ENCODE measurements at regions not wholly inside any gene's neighbourhood (a gene's known extent, or its start where the extent isn't known, plus 50 kb on each side); places are given as distances from the start of the nearest gene placed in this dataset.

- Histone ChIP-seq H3K27me3 (ENCODE audit: control insufficient read depth, insufficient read depth, low read length) (no peaks in the 10 kb centered on the region), H3K9ac (ENCODE audit: low read length) (no peak overlapping the region), H3K9me3 (ENCODE audit: control insufficient read depth, low read length) (no peaks in the 10 kb centered on the region), H3K36me3 (ENCODE audit: control insufficient read depth, insufficient read depth, low read length) (no peaks in the 10 kb centered on the region), H3K4me3 (ENCODE audit: low read length) (no peak overlapping the region), H3K4me1 (ENCODE audit: control insufficient read depth, insufficient read depth, low read length) (peaks cover 6% of the 10 kb centered on the region)
Observed at GRCh38 chr5:2010940-2011339, 128.2 kb upstream of the IRX4 start.

GRCh38 chr5:2009986-2010914, 127.5 kb upstream of the IRX4 start:
- no peak overlapping the region for H3K9ac ChIP-seq (ENCODE audit: low read length)
- no peaks in the 10 kb centered on the region for H3K27me3 ChIP-seq (ENCODE audit: control insufficient read depth, insufficient read depth, low read length)
- no peaks in the 10 kb centered on the region for H3K36me3 ChIP-seq (ENCODE audit: control insufficient read depth, insufficient read depth, low read length)
- no peak overlapping the region for H3K4me3 ChIP-seq (ENCODE audit: low read length)
- no peaks in the 10 kb centered on the region for H3K9me3 ChIP-seq (ENCODE audit: control insufficient read depth, low read length)
- H3K4me1 ChIP-seq (ENCODE audit: control insufficient read depth, insufficient read depth, low read length) = peaks cover 6% of the 10 kb centered on the region

- Histone ChIP-seq H3K9ac (ENCODE audit: low read length) (no peak overlapping the region), H3K9me3 (ENCODE audit: control insufficient read depth, low read length) (no peaks in the 10 kb centered on the region), H3K27me3 (ENCODE audit: control insufficient read depth, insufficient read depth, low read length) (no peaks in the 10 kb centered on the region), H3K4me1 (ENCODE audit: control insufficient read depth, insufficient read depth, low read length) (peaks cover 6% of the 10 kb centered on the region), H3K36me3 (ENCODE audit: control insufficient read depth, insufficient read depth, low read length) (no peaks in the 10 kb centered on the region), H3K4me3 (ENCODE audit: low read length) (no peak overlapping the region)
Observed at GRCh38 chr5:2008851-2009629, 126.3 kb upstream of the IRX4 start.

GRCh38 chr5:2007878-2008501, 125.3 kb upstream of the IRX4 start:
- H3K4me3 ChIP-seq (ENCODE audit: low read length) = no peak overlapping the region

GRCh38 chr5:2007496-2007877, 124.8 kb upstream of the IRX4 start:
- Histone ChIP-seq H3K27me3 (ENCODE audit: control insufficient read depth, insufficient read depth, low read length) (no peaks in the 10 kb centered on the region), H3K4me3 (ENCODE audit: low read length) (no peak overlapping the region), H3K4me1 (ENCODE audit: control insufficient read depth, insufficient read depth, low read length) (peaks cover 6% of the 10 kb centered on the region), H3K9me3 (ENCODE audit: control insufficient read depth, low read length) (no peaks in the 10 kb centered on the region), H3K36me3 (ENCODE audit: control insufficient read depth, insufficient read depth, low read length) (no peaks in the 10 kb centered on the region), H3K9ac (ENCODE audit: low read length) (no peak overlapping the region)

More at GRCh38 chr5:2007878-2008501, 125.3 kb upstream of the IRX4 start:
- H3K9me3 ChIP-seq (ENCODE audit: control insufficient read depth, low read length) = no peaks in the 10 kb centered on the region
- H3K36me3 ChIP-seq (ENCODE audit: control insufficient read depth, insufficient read depth, low read length) = no peaks in the 10 kb centered on the region
- no peak overlapping the region for H3K9ac ChIP-seq (ENCODE audit: low read length)
- H3K4me1 ChIP-seq (ENCODE audit: control insufficient read depth, insufficient read depth, low read length) = peaks cover 6% of the 10 kb centered on the region
- no peaks in the 10 kb centered on the region for H3K27me3 ChIP-seq (ENCODE audit: control insufficient read depth, insufficient read depth, low read length)

GRCh38 chr5:2006971-2007291, 124.2 kb upstream of the IRX4 start:
- no peaks in the 10 kb centered on the region for H3K36me3 ChIP-seq (ENCODE audit: control insufficient read depth, insufficient read depth, low read length)
- H3K4me1 ChIP-seq (ENCODE audit: control insufficient read depth, insufficient read depth, low read length) = peaks cover 2% of the 10 kb centered on the region
- no peaks in the 10 kb centered on the region for H3K27me3 ChIP-seq (ENCODE audit: control insufficient read depth, insufficient read depth, low read length)
- no peaks in the 10 kb centered on the region for H3K9me3 ChIP-seq (ENCODE audit: control insufficient read depth, low read length)
- H3K9ac ChIP-seq (ENCODE audit: low read length) = no peak overlapping the region
- H3K4me3 ChIP-seq (ENCODE audit: low read length) = no peak overlapping the region

GRCh38 chr5:2006193-2006970, 123.7 kb upstream of the IRX4 start:
- Histone ChIP-seq H3K27me3 (ENCODE audit: control insufficient read depth, insufficient read depth, low read length) (no peaks in the 10 kb centered on the region), H3K36me3 (ENCODE audit: control insufficient read depth, insufficient read depth, low read length) (no peaks in the 10 kb centered on the region), H3K9me3 (ENCODE audit: control insufficient read depth, low read length) (no peaks in the 10 kb centered on the region), H3K4me1 (ENCODE audit: control insufficient read depth, insufficient read depth, low read length) (no peaks in the 10 kb centered on the region), H3K4me3 (ENCODE audit: low read length) (no peak overlapping the region), H3K9ac (ENCODE audit: low read length) (no peak overlapping the region)

- no peaks in the 10 kb centered on the region for H3K4me1 ChIP-seq (ENCODE audit: control insufficient read depth, insufficient read depth, low read length)
- H3K4me3 ChIP-seq (ENCODE audit: low read length) = no peak overlapping the region
- H3K9ac ChIP-seq (ENCODE audit: low read length) = no peak overlapping the region
- no peaks in the 10 kb centered on the region for H3K9me3 ChIP-seq (ENCODE audit: control insufficient read depth, low read length)
- no peaks in the 10 kb centered on the region for H3K36me3 ChIP-seq (ENCODE audit: control insufficient read depth, insufficient read depth, low read length)
- no peaks in the 10 kb centered on the region for H3K27me3 ChIP-seq (ENCODE audit: control insufficient read depth, insufficient read depth, low read length)
Observed at GRCh38 chr5:2005101-2006041, 122.6 kb upstream of the IRX4 start.

GRCh38 chr5:2003690-2004365, 121.1 kb upstream of the IRX4 start:
- no peaks in the 10 kb centered on the region for H3K36me3 ChIP-seq (ENCODE audit: control insufficient read depth, insufficient read depth, low read length)
- no peaks in the 10 kb centered on the region for H3K4me1 ChIP-seq (ENCODE audit: control insufficient read depth, insufficient read depth, low read length)
- no peak overlapping the region for H3K9ac ChIP-seq (ENCODE audit: low read length)
- H3K4me3 ChIP-seq (ENCODE audit: low read length) = no peak overlapping the region
- H3K27me3 ChIP-seq (ENCODE audit: control insufficient read depth, insufficient read depth, low read length) = no peaks in the 10 kb centered on the region
- H3K9me3 ChIP-seq (ENCODE audit: control insufficient read depth, low read length) = no peaks in the 10 kb centered on the region

- no peaks in the 10 kb centered on the region for H3K4me1 ChIP-seq (ENCODE audit: control insufficient read depth, insufficient read depth, low read length)
- no peaks in the 10 kb centered on the region for H3K9me3 ChIP-seq (ENCODE audit: control insufficient read depth, low read length)
- no peak overlapping the region for H3K9ac ChIP-seq (ENCODE audit: low read length)
- H3K27me3 ChIP-seq (ENCODE audit: control insufficient read depth, insufficient read depth, low read length) = no peaks in the 10 kb centered on the region
- H3K36me3 ChIP-seq (ENCODE audit: control insufficient read depth, insufficient read depth, low read length) = no peaks in the 10 kb centered on the region
- no peak overlapping the region for H3K4me3 ChIP-seq (ENCODE audit: low read length)
Observed at GRCh38 chr5:2003206-2003605, 120.5 kb upstream of the IRX4 start.

All from mucosa of stomach (tissue), 1 donor.